OCI-LY7 (cell line): ENCODE measurements at regions not wholly inside any gene's neighbourhood (a gene's known extent, or its start where the extent isn't known, plus 50 kb on each side); places are given as distances from the start of the nearest gene placed in this dataset.
"Not testable (repeated sequence)": the region's sequence is repeated elsewhere in the genome, so short reads cannot be mapped to it uniquely, and the experiment has no call there.

ENCODE experiments used
- BruUV-seq: library from RNA; stranded (reverse); fragments of 400-500 nt; replicated peaks from 2 replicates; lab custom pipeline; 2021; lab: Mats Ljungman, UMichigan
- CTCF ChIA-PET: fragments of 300-600 bp; sonication (Branson Sonifier 250); formaldehyde crosslinking; loops from one replicate; lab custom pipeline; 2022; ENCODE audit warnings: antibody characterized with exemption; ENCODE audit not compliant: unreplicated experiment; lab: Charles Lee
- POLR2A ChIA-PET: fragments of 300-600 bp; sonication (Branson Sonifier 250); formaldehyde crosslinking; loops from one replicate; lab custom pipeline; 2022; ENCODE audit warnings: antibody characterized with exemption; lab: Charles Lee
- DNase-seq: peaks from one replicate; pipeline ENCODE4 v3.0.0-alpha.2; 2015; ENCODE audit warnings: low spot score
- H2AFZ ChIP-seq: fragments of 200-600 bp; sonication (generic), shearing (Covaris generic); 2 replicates; pipeline ENCODE4 v1.6.1; 2014; ENCODE audit warnings: mild to moderate bottlenecking, antibody characterized with exemption, low read length, moderate library complexity
- H3K27ac ChIP-seq: fragments of 200-600 bp; sonication (generic); 2 replicates; pipeline ENCODE4 v1.5.1; 2014; ENCODE audit warnings: mixed run types, low read depth, mild to moderate bottlenecking, moderate library complexity, low read length, inconsistent platforms; ENCODE audit not compliant: poor library complexity, severe bottlenecking
- H3K36me3 ChIP-seq: fragments of 200-600 bp; sonication (generic); 2 replicates; pipeline ENCODE4 v1.6.1; 2014; ENCODE audit warnings: mild to moderate bottlenecking, antibody characterized with exemption, low read length, moderate library complexity, mixed read lengths; ENCODE audit not compliant: insufficient read depth
- H3K4me1 ChIP-seq: fragments of 200-600 bp; sonication (generic); 2 replicates; pipeline ENCODE4 v1.5.1; 2014; ENCODE audit warnings: mild to moderate bottlenecking, low read length; ENCODE audit not compliant: insufficient read depth, poor library complexity, severe bottlenecking
- H3K4me2 ChIP-seq: fragments of 200-600 bp; sonication (generic); 2 replicates; pipeline ENCODE4 v1.6.1; 2014; ENCODE audit warnings: mild to moderate bottlenecking, low read length
- H3K4me3 ChIP-seq: fragments of 200-600 bp; sonication (generic); 2 replicates; pipeline ENCODE4 v1.5.1; 2014; ENCODE audit warnings: mild to moderate bottlenecking, low read depth, low read length; ENCODE audit not compliant: poor library complexity, severe bottlenecking
- H3K79me2 ChIP-seq: fragments of 200-600 bp; sonication (generic); 2 replicates; pipeline ENCODE4 v1.6.1; 2016; ENCODE audit warnings: low read depth, mild to moderate bottlenecking, low read length, moderate library complexity, mixed read lengths; ENCODE audit not compliant: insufficient read depth
- H3K9me2 ChIP-seq: fragments of 200-600 bp; sonication (generic); 2 replicates; pipeline ENCODE4 v1.6.1; 2016; ENCODE audit warnings: mild to moderate bottlenecking, low read length, mixed read lengths; ENCODE audit not compliant: insufficient read depth
- H3K9me3 ChIP-seq: fragments of 200-600 bp; sonication (generic); 2 replicates; pipeline ENCODE4 v1.6.1; 2014; ENCODE audit warnings: mild to moderate bottlenecking, mixed run types, low read length, mixed read lengths
- H4K20me1 ChIP-seq: fragments of 200-600 bp; sonication (generic); 2 replicates; pipeline ENCODE4 v1.6.1; 2014; ENCODE audit warnings: mild to moderate bottlenecking, antibody characterized with exemption, low read length, moderate library complexity, mixed read lengths; ENCODE audit not compliant: insufficient read depth
- CTCF ChIP-seq: fragments of 200-600 bp; sonication (generic); conservative IDR thresholded peaks from 2 replicates; pipeline ENCODE4 v1.5.1; 2014; ENCODE audit warnings: mild to moderate bottlenecking, antibody characterized with exemption, low read length, moderate library complexity, mixed read lengths
- EZH2phosphoT487 ChIP-seq: fragments of 200-600 bp; sonication (generic); IDR thresholded peaks from 2 replicates; pipeline ENCODE4 v1.6.1; 2018; ENCODE audit warnings: low read depth, borderline replicate concordance, mild to moderate bottlenecking, mixed run types, antibody characterized with exemption, low read length, moderate library complexity, mixed read lengths
- intact Hi-C: fragments of 100-400 bp; cut with micrococcal nuclease; formaldehyde crosslinking; loops from one replicate; pipeline ENCODE4 v1.10.0; 2022; ENCODE audit not compliant: unreplicated experiment

- CTCF ChIA-PET, result no interaction called here
- no TSS peak for BruUV-seq
- H2AFZ ChIP-seq, result no peak overlapping the region
Observed at GRCh38 chr21:33966324-33966949, 50.8 kb upstream of the ATP5PO start.

GRCh38 chr21:33965662-33966061 is 50.1 kb upstream of the ATP5PO start:
- POLR2A ChIA-PET, result interaction anchor here (0.8 to 1.8 kb wide), 2 partner anchors 10 to 23 kb away, joined by 3 to 5 read pairs; no protein-coding TSS in a partner anchor
- CTCF ChIA-PET, BruUV-seq: not testable (repeated sequence)

More at GRCh38 chr21:33966324-33966949, 50.8 kb upstream of the ATP5PO start:
- intact Hi-C loops, result no loop called here
- POLR2A ChIA-PET, result interaction anchor here (0.8 to 1.8 kb wide), 5 partner anchors 9 to 24 kb away, joined by 3 to 5 read pairs (median 3); no protein-coding TSS in a partner anchor
- no peaks in the 10 kb centered on the region for H4K20me1 ChIP-seq
- no peak for TF ChIP-seq EZH2phosphoT487
- no peak for TF ChIP-seq CTCF
- no peak overlapping the region; the same call in 1 of the 2 replicates for H3K4me2 ChIP-seq
- H3K4me1 ChIP-seq, result peaks cover 11% of the 10 kb centered on the region
- no peaks in the 10 kb centered on the region for H3K9me3 ChIP-seq
- DNase-seq, result no peak
- H3K36me3 ChIP-seq, result no peaks in the 10 kb centered on the region
- no peaks in the 10 kb centered on the region for H3K9me2 ChIP-seq
- H3K27ac ChIP-seq, result no peak overlapping the region
- H3K79me2 ChIP-seq, result no peaks in the 10 kb centered on the region
- no peak overlapping the region for H3K4me3 ChIP-seq

More at GRCh38 chr21:33965662-33966061, 50.1 kb upstream of the ATP5PO start:
- DNase-seq, H3K36me3 ChIP-seq, H3K4me2 ChIP-seq, H2AFZ ChIP-seq, H3K27ac ChIP-seq, H3K79me2 ChIP-seq, H3K9me2 ChIP-seq, intact Hi-C loops, H3K4me3 ChIP-seq, H3K9me3 ChIP-seq, H4K20me1 ChIP-seq: not testable (repeated sequence)
- peaks cover 11% of the 10 kb centered on the region for H3K4me1 ChIP-seq
